OCI-LY1 (cell line): ENCODE measurements at regions not wholly inside any gene's neighbourhood (a gene's known extent, or its start where the extent isn't known, plus 50 kb on each side); places are given as distances from the start of the nearest gene placed in this dataset.

Experiments
- H2AFZ ChIP-seq: fragments of 200-600 bp; sonication (generic), shearing (Covaris generic); 2 replicates; pipeline ENCODE4 v1.6.0; 2014; ENCODE audit warnings: antibody characterized with exemption, mild to moderate bottlenecking, low read length
- H3F3A ChIP-seq: fragments of 200-600 bp; sonication (generic), shearing (Covaris generic); 2 replicates; pipeline ENCODE4 v1.6.0; 2014; ENCODE audit warnings: mild to moderate bottlenecking, antibody characterized with exemption, low read length, moderate library complexity; ENCODE audit not compliant: insufficient read depth
- H3K27ac ChIP-seq: fragments of 200-600 bp; sonication (generic); 2 replicates; pipeline ENCODE4 v1.5.1; 2014; ENCODE audit warnings: low read length, mixed run types, mild to moderate bottlenecking, low read depth; ENCODE audit not compliant: poor library complexity, severe bottlenecking
- H3K27me3 ChIP-seq: fragments of 200-600 bp; sonication (generic); 2 replicates; pipeline ENCODE4 v1.6.0; 2014; ENCODE audit warnings: antibody characterized with exemption, mild to moderate bottlenecking, low read length, moderate library complexity; ENCODE audit not compliant: insufficient read depth
- H3K36me3 ChIP-seq: fragments of 200-600 bp; sonication (generic); 2 replicates; pipeline ENCODE4 v1.6.1; 2014; ENCODE audit warnings: mild to moderate bottlenecking, antibody characterized with exemption, low read length, moderate library complexity, mixed read lengths; ENCODE audit not compliant: insufficient read depth
- H3K4me1 ChIP-seq: fragments of 200-600 bp; sonication (generic); 2 replicates; pipeline ENCODE4 v1.5.1; 2014; ENCODE audit warnings: mild to moderate bottlenecking, low read length, moderate library complexity; ENCODE audit not compliant: insufficient read depth, severe bottlenecking
- H3K4me2 ChIP-seq: fragments of 200-600 bp; sonication (generic), shearing (Covaris generic); 2 replicates; pipeline ENCODE4 v1.6.1; 2014; ENCODE audit warnings: low read length
- H3K4me3 ChIP-seq: fragments of 200-600 bp; sonication (generic); 2 replicates; pipeline ENCODE4 v1.5.1; 2014; ENCODE audit warnings: low read length, low read depth, mild to moderate bottlenecking, mixed read lengths; ENCODE audit not compliant: poor library complexity, severe bottlenecking
- H3K79me2 ChIP-seq: fragments of 200-600 bp; shearing (Covaris generic); 2 replicates; pipeline ENCODE4 v1.6.1; 2016; ENCODE audit warnings: mixed run types, low read length, mixed read lengths; ENCODE audit not compliant: insufficient read depth
- H3K9ac ChIP-seq: fragments of 200-600 bp; sonication (generic), shearing (Covaris generic); 2 replicates; pipeline ENCODE4 v1.6.1; 2014; ENCODE audit warnings: mild to moderate bottlenecking, low read length, mixed read lengths
- H3K9me2 ChIP-seq: fragments of 200-600 bp; sonication (generic), shearing (Covaris generic); 2 replicates; pipeline ENCODE4 v1.6.1; 2014; ENCODE audit warnings: low read depth, mild to moderate bottlenecking, low read length, mixed read lengths
- H3K9me3 ChIP-seq: fragments of 200-600 bp; shearing (Covaris generic); 2 replicates; pipeline ENCODE4 v1.6.1; 2014; ENCODE audit warnings: low read length, mixed read lengths
- H4K20me1 ChIP-seq: fragments of 200-600 bp; sonication (generic), shearing (Covaris generic); 2 replicates; pipeline ENCODE4 v1.6.0; 2016; ENCODE audit warnings: mild to moderate bottlenecking, low read length; ENCODE audit not compliant: insufficient read depth
- CTCF ChIP-seq: fragments of 200-600 bp; sonication (generic), shearing (Covaris generic); IDR thresholded peaks from 2 replicates; pipeline ENCODE4 v1.5.1; 2017; ENCODE audit warnings: mild to moderate bottlenecking, antibody characterized with exemption, low read length, moderate library complexity, mixed read lengths
- EZH2 ChIP-seq: fragments of 200-600 bp; sonication (generic), shearing (Covaris generic); IDR thresholded peaks from 2 replicates; pipeline ENCODE4 v1.8.0; 2017; ENCODE audit warnings: borderline replicate concordance, mixed run types, mild to moderate bottlenecking, antibody characterized with exemption, low read length, moderate library complexity, mixed read lengths

- TF ChIP-seq EZH2 (no peak), CTCF (no peak)
- Histone ChIP-seq H4K20me1 (no peaks in the 10 kb centered on the region), H3K27me3 (peaks cover 5% of the 10 kb centered on the region), H3K9me3 (no peaks in the 10 kb centered on the region), H3K4me1 (peaks cover 11% of the 10 kb centered on the region), H3K36me3 (no peaks in the 10 kb centered on the region), H3K9me2 (no peaks in the 10 kb centered on the region), H3K79me2 (no peaks in the 10 kb centered on the region), H3K4me3 (no peak overlapping the region), H3F3A (no peaks in the 10 kb centered on the region), H3K9ac (no peak overlapping the region), H3K27ac (no peak overlapping the region), H2AFZ (no peak overlapping the region), H3K4me2 (no peak overlapping the region)
Observed at GRCh38 chr16:14365200-14365851, 264.7 kb downstream of the PARN start.

DNA sequence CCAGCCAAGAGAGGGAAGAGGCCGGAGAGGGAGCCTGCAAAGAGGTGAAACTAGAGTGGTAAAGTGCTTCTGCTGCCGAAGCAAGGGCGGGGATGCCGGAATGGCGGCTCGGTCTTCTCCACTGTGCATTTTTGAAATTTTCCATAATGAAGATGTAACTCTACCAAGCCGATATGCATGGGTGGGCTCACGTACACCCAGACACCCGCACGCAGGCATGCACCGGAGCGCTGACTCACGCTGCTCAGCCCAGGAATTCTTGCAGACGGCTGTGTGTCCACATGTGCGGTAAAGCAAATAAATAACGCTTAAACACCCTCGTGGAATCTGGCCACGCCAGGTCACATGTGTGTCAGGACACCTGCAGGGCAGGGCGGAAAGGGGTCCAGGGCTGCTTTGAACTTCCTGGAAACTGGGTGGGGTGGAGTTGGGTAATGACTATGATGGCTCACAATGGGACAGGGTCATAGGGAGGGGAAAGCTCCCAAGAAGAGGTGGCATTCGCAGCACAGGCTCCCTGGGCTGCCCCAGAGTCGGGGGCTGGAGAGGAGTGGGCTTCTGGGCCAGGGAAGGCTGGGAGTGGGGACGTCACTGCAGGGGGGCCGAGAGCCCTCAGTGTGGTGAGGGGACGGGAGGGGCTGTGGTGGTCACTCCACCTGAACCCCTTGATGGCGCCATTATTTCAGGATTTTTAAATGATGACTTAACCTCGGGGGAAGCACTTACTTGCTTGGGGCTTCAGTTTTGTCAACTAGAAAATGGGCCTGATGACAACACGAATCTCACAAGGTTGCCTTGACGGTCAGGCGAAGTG, 265.5 kb downstream of the PARN start:
- Histone ChIP-seq H3K4me1 (peaks cover 11% of the 10 kb centered on the region), H3K79me2 (no peaks in the 10 kb centered on the region), H3K4me2 (peak overlapping the region; percentile 51), H3F3A (no peaks in the 10 kb centered on the region), H3K27me3 (peaks cover 5% of the 10 kb centered on the region), H4K20me1 (no peaks in the 10 kb centered on the region), H3K9me2 (no peaks in the 10 kb centered on the region), H3K4me3 (peak overlapping the region; percentile 18), H3K27ac (no peak overlapping the region), H3K9ac (no peak overlapping the region), H2AFZ (no peak overlapping the region), H3K9me3 (no peaks in the 10 kb centered on the region), H3K36me3 (no peaks in the 10 kb centered on the region)
- TF ChIP-seq EZH2: no peak
- TF ChIP-seq CTCF: no peak

DNA sequence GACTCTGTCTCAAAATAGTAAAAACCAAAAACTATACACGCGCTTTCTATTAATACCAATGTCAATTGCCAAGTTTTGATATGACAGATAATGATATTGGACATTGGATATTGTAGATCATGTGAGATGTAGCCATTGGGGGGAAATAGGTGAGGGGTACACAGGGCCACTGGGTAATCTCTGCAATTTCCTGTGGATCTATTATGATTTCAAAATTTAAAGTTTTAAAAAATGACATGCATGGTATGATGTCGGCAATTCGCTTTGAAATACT, 266.0 kb downstream of the PARN start:
- Histone ChIP-seq H3K9ac (no peak overlapping the region), H3K9me2 (no peaks in the 10 kb centered on the region), H3F3A (no peaks in the 10 kb centered on the region), H2AFZ (no peak overlapping the region), H3K79me2 (no peaks in the 10 kb centered on the region), H3K36me3 (no peaks in the 10 kb centered on the region), H4K20me1 (no peaks in the 10 kb centered on the region), H3K4me3 (peak overlapping the region; percentile 18), H3K27ac (no peak overlapping the region), H3K4me2 (peak overlapping the region; percentile 51), H3K4me1 (peaks cover 11% of the 10 kb centered on the region), H3K9me3 (no peaks in the 10 kb centered on the region), H3K27me3 (peaks cover 5% of the 10 kb centered on the region)
- TF ChIP-seq EZH2 (no peak), CTCF (no peak)
